Epithelial cell of proximal tubule (primary cell): ENCODE measurements at regions not wholly inside any gene's neighbourhood (a gene's known extent, or its start where the extent isn't known, plus 50 kb on each side); places are given as distances from the start of the nearest gene placed in this dataset.

ENCODE experiments used
- DNase-seq: peaks from one replicate; pipeline ENCODE4 v3.0.0-alpha.2; 2011; ENCODE audit warnings: low read depth
- H3K4me3 ChIP-seq: 2 replicates; pipeline ENCODE4 v1.5.1; 2011; ENCODE audit warnings: low read depth, mild to moderate bottlenecking, low read length
- TF ChIP-seq, protein P1 (sequence below): conservative IDR thresholded peaks from 2 replicates; pipeline ENCODE4 v1.5.1; 2012; ENCODE audit warnings: low read depth, mild to moderate bottlenecking, low read length

- TF ChIP-seq, protein P1, sequence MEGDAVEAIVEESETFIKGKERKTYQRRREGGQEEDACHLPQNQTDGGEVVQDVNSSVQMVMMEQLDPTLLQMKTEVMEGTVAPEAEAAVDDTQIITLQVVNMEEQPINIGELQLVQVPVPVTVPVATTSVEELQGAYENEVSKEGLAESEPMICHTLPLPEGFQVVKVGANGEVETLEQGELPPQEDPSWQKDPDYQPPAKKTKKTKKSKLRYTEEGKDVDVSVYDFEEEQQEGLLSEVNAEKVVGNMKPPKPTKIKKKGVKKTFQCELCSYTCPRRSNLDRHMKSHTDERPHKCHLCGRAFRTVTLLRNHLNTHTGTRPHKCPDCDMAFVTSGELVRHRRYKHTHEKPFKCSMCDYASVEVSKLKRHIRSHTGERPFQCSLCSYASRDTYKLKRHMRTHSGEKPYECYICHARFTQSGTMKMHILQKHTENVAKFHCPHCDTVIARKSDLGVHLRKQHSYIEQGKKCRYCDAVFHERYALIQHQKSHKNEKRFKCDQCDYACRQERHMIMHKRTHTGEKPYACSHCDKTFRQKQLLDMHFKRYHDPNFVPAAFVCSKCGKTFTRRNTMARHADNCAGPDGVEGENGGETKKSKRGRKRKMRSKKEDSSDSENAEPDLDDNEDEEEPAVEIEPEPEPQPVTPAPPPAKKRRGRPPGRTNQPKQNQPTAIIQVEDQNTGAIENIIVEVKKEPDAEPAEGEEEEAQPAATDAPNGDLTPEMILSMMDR: no peak
- DNase-seq: no peak
- H3K4me3 ChIP-seq: no peak overlapping the region
Measured at GRCh38 chr2:19532547-19533196, 174.2 kb upstream of the OSR1 start.

DNA sequence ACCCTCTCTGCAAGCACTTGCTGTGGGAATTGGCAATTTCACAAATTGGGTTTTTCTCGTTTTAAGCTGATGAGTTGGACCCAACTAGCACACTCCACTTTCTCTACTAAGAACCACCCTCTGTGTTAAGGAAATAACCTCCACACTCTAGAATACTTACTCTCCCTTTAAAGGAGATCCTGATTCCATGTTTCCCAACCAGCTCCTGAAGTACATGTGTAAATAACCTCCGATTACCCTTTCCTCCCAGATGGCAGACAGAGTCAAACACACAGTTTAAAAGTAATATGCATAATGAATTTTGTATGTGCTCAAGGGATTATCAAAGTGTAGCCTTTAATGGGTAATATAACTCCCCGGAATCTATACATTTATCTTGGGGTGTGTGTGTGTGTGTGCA lies 171.3 kb upstream of the OSR1 start:
- TF ChIP-seq, protein P1: no peak
- no peak for DNase-seq

DNA sequence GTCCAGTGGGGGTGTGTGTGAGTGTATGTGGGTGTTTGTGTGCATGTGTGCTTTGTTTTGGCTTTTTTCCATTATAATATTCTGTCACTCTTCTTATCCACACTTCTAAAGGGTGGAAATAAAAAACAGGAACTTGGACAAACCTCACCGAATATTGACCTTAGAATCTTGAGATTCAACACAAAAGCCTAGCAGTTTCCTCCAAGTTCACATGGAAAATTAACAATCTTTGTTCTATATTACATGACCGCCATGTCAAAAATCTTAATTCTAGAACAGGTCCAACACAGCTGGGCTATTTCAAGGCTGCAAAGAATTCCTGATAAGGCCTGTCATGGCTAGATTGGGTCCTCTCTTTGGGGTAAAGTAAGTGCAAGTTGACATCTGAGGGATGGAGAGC lies 169.3 kb upstream of the OSR1 start:
- no peak overlapping the region for H3K4me3 ChIP-seq
- DNase-seq: no peak
- TF ChIP-seq, protein P1: no peak

More for the DNA sequence above, 171.3 kb upstream of the OSR1 start:
- H3K4me3 ChIP-seq: no peak overlapping the region

DNA sequence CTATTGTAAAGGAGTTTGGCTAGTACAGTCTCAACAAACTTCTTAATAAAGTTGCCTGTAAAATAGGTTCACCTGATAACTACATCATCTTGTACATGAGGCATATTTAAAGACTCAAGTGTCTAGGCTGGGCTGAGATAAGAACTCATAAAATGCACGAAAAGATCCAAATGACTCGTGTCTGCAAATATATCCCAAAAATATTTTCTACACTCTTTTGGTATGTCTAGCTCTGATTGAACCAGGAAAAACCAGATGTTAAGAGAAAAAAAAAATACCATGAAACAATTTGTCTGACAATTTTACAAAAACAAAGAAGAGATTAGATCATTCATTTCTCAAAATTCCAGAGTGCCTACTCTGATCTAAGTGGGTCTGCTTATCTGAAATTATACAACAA lies 166.9 kb upstream of the OSR1 start:
- H3K4me3 ChIP-seq: no peak overlapping the region
- no peak for DNase-seq
- TF ChIP-seq, protein P1: no peak

- no peak for DNase-seq
- H3K4me3 ChIP-seq: no peak overlapping the region
- TF ChIP-seq, protein P1: no peak
Measured at GRCh38 chr2:19519045-19519444, 160.6 kb upstream of the OSR1 start.

- no peak overlapping the region for H3K4me3 ChIP-seq
- TF ChIP-seq, protein P1: no peak
- no peak for DNase-seq
Measured at GRCh38 chr2:19507137-19507536, 148.7 kb upstream of the OSR1 start.

DNA sequence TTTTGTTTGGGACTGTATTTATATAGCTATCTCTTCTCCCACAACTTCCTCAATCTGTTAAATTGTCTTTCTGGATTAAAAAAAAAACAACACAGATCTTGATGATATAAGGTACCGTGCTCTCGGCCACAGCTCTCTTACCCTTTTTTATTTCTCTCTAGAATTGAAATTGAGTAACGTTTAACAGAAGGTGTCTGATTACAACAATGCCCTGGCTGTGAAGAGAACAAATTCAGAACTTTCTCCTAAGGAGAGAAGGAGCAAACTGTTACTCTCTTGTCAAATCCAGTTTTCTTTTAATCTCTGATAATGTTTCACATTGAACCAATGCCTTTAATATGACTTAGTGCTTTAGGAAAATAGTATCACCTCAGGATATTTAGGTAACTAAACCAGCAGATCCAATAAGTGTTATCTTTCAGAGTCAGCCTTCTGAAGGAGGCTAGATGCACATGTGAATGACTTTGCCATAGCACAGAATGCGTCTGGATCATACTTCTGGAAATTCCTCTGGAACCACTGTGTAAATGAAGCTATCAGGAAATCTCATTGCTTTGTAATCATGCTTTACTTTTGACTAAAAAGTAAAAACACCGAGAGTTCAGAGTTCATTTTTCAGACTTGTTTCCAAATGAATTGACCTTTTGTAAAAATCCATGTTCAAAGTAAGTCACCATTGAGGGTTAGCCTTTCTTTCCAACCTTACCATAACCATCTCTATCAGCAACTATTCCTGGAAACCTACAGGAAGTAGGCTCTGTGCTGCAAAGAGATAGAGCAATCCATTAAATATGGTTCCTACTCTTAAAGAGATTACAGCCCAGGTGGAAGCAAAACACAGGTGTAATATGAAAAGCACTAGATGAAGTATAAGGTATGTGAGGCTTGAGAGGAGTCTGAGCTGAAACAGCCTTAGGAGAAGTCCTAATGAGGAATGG lies 147.0 kb upstream of the OSR1 start:
- no peak overlapping the region for H3K4me3 ChIP-seq

More for the DNA sequence above, 147.0 kb upstream of the OSR1 start:
- TF ChIP-seq, protein P1: no peak
- DNase-seq: no peak
